Spleen (tissue), 11 donors: ENCODE measurements at regions not wholly inside any gene's neighbourhood (a gene's known extent, or its start where the extent isn't known, plus 50 kb on each side); places are given as distances from the start of the nearest gene placed in this dataset.

ENCODE experiments used
- DNase-seq: peaks from one replicate; pipeline ENCODE4 v3.0.0-alpha.2; 2020
- H3K27ac ChIP-seq, 8 donors: fragments of 200-600 bp; sonication (generic) in 7 of 8; 1 replicate in 4 of 8; 2 replicates in 4 of 8; pipeline versions ENCODE4 v1.5.0 to v1.8.0; 2016 to 2021; ENCODE audit warnings: inconsistent platforms in 4 of 8, mild to moderate bottlenecking in 4 of 8, moderate library complexity in 1 of 8
- H3K27me3 ChIP-seq, 7 donors: fragments of 200-600 bp; sonication (generic) in 6 of 7; replicated peaks in 1 of 7; 1 replicate in 4 of 7; 2 replicates in 3 of 7; pipeline versions ENCODE4 v1.5.0 to v1.8.0; 2016 to 2021; ENCODE audit warnings: inconsistent platforms in 3 of 7, mild to moderate bottlenecking in 1 of 7
- H3K36me3 ChIP-seq, 6 donors: fragments of 200-600 bp; sonication (generic) in 5 of 6; 1 replicate in 4 of 6; 2 replicates in 2 of 6; pipeline versions ENCODE4 v1.5.0 to v1.8.0; 2016 to 2021; ENCODE audit warnings: inconsistent platforms in 2 of 6
- H3K4me1 ChIP-seq, 6 donors: fragments of 200-600 bp; sonication (generic) in 5 of 6; 1 replicate in 3 of 6; 2 replicates in 3 of 6; pipeline versions ENCODE4 v1.5.0 to v1.8.0; 2016 to 2021; ENCODE audit warnings: inconsistent platforms in 3 of 6
- H3K4me3 ChIP-seq, 8 donors: fragments of 200-600 bp; sonication (generic) in 7 of 8; 1 replicate in 4 of 8; 2 replicates in 4 of 8; pipeline versions ENCODE4 v1.5.0 to v1.8.0; 2016 to 2021; ENCODE audit warnings: inconsistent platforms in 4 of 8, mild to moderate bottlenecking in 4 of 8, moderate library complexity in 2 of 8
- H3K9me3 ChIP-seq, 8 donors: fragments of 200-600 bp; sonication (generic) in 7 of 8; 1 replicate in 4 of 8; 2 replicates in 4 of 8; pipeline versions ENCODE4 v1.5.0 to v1.8.0; 2016 to 2021; ENCODE audit warnings: inconsistent platforms in 4 of 8
- CTCF ChIP-seq, 11 experiments: fragments of 200-600 bp in 7 of 11; fragments of 450-650 bp in 4 of 11; sonication (generic) in 4 of 11; IDR thresholded peaks in 8 of 11; conservative IDR thresholded peaks in 3 of 11; 1 replicate in 7 of 11; 2 replicates in 4 of 11; pipeline versions ENCODE4 v1.4.0 to v1.8.0; 2016 to 2021; ENCODE audit warnings: antibody characterized with exemption in 11 of 11, inconsistent platforms in 4 of 11, mild to moderate bottlenecking in 1 of 11
- POLR2A ChIP-seq, 3 donors: fragments of 450-650 bp; IDR thresholded peaks; one replicate each; pipeline ENCODE4 v1.5.1; 2017; ENCODE audit warnings: antibody characterized with exemption in 3 of 3, mild to moderate bottlenecking in 1 of 3
- POLR2AphosphoS5 ChIP-seq, 3 donors: sonication (generic); formaldehyde crosslinking; IDR thresholded peaks; one replicate each; pipeline ENCODE4 v1.5.1; 2017; ENCODE audit warnings: antibody characterized with exemption in 3 of 3
- WGBS, 5 donors: extraction: QIAGEN DNeasy Blood & Tissue Kit in 3 of 5; methylation state at CpG; one replicate each; pipeline versions ENCODE4 v1.1.5 to v1.1.7; 2013 to 2018; 5-methylcytosine and 5-hydroxymethylcytosine counted together
- intact Hi-C: fragments of 100-400 bp; cut with DNase I; formaldehyde crosslinking; loops from one replicate; pipeline ENCODE4 v1.15.0; 2023; ENCODE audit warnings: low total_unique reads
- donor health status: healthy with polysubstance abuse.
- donor health status: DM: no; HTN: no; CAD: no; lungs with moderate emphysema.
- donor health status: DM: no; HTN: no; CAD: no.
- donor health status: Bipolar disorder and iron deficiency.
- donor health status: healthy.
- donor health status: DM: no; HTN: no; CAD: no.
- donor health status: DM: yes; HTN: yes; CAD: no.

DNA sequence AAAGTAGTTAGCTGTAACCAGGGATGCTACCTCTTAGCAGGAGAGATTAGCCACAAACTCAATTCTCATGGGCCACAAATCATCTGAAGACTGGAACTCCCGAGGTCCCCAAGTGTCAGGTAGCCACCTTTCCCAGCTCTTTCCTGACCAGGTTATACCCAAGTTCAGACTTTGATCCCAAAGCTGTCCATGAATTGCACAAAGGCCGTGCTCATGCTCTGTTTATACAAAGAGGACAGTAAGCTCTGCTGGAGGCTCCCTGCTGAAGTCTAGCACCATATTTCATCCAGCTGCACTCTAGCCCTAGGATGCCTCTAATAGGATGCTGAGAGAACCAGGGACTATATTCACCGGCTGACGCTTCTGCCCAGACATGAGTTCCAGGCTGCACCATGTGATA, 271.0 kb upstream of the ADAMTSL1 start:
- intact Hi-C loops = no loop called here
- TF ChIP-seq POLR2AphosphoS5 (IDR thresholded peaks at IDR 0.05) (no peak), POLR2A (IDR thresholded peaks at IDR 0.05) (no peak), CTCF (IDR thresholded peaks at IDR 0.05 in 8 of 11, conservative IDR thresholded peaks at IDR 0.05 in 3 of 11) (no peak)
- no peak overlapping the region for H3K4me3 ChIP-seq
- H3K4me1 ChIP-seq = no peaks in the 10 kb centered on the region
- no peaks in the 10 kb centered on the region for H3K9me3 ChIP-seq
- no peaks in the 10 kb centered on the region for H3K27me3 ChIP-seq
- no peaks in the 10 kb centered on the region for H3K36me3 ChIP-seq
- no peak overlapping the region for H3K27ac ChIP-seq
- DNase-seq = no peak
- WGBS, 5 donors = 74 to 87% (median 81%) methylated on average over 4 of the region's 4 CpGs

DNA sequence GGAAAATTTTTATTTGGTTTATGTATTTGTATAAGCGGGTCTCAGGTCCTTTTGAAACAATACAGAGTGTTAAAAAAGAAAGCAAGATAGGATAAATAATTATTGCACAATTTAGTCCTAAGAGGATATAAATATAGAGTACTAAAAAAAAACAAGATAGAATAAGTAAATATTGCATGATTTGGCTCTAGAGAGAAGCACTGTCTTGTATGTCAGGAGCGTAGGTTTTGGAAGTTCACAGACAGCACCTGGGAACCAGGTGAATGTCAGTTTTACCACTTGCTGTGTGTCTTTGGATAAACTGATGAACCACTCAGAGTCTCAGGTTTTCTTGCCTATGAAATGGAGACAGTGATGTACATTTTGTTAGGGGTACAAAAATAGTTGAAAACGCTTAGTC, 266.2 kb upstream of the ADAMTSL1 start:
- intact Hi-C loops = loop anchor here (5.0 kb wide), 1 partner anchor 395 kb away; no protein-coding TSS in a partner anchor

DNA sequence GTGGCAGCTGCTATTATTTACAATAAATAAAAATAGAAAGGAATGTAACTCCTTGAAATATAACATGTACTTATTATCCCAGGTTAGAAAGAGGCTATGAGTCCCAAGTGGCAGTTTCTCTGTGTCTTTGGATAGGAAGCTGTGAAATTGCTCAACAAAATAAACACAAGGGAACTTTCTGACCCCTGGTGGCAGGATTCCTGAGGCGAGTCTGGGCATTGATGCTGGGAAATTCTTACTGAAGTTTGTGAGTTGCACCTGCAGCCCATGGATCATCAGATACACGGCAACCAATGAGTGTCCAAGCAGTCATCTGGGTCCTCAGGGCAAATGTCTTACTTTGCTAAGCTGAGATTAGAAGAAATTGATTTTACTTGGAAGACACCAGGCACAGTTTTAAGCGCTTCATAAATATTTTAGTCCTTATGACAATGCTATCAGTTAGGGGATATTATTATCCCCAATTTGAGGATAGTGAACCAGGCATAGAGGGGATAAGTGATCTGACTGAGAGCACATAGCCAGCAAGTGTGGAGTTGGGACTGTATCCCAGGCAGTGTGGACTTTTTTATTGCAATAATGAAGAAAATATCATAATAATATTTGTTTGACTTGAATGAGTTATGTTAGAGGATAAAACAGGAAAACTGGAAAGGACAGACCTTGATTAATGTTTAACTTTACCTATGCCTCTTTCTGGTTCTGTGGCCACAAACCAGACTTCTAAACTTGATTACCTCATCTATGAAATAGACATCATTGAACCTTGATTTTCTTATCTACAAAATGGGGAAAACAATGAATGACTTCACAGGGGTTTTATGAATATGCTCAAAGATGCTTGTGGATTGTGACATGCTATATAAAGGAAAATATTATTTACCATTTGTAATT, 265.5 kb upstream of the ADAMTSL1 start:
- no peaks in the 10 kb centered on the region for H3K27me3 ChIP-seq
- intact Hi-C loops = loop anchor here (5.0 kb wide), 1 partner anchor 396 kb away; no protein-coding TSS in a partner anchor
- DNase-seq = no peak
- WGBS, 5 donors = 37 to 55% (median 42%) methylated on average over 3 of the region's 3 CpGs
- TF ChIP-seq CTCF (IDR thresholded peaks at IDR 0.05 in 8 of 11, conservative IDR thresholded peaks at IDR 0.05 in 3 of 11) (peak in 3 of 11 experiments; percentile 13 to 22 (median 19)), POLR2A (IDR thresholded peaks at IDR 0.05) (no peak), POLR2AphosphoS5 (IDR thresholded peaks at IDR 0.05) (no peak)
- no peak overlapping the region for H3K27ac ChIP-seq
- H3K4me3 ChIP-seq = no peak overlapping the region
- no peaks in the 10 kb centered on the region for H3K36me3 ChIP-seq
- H3K9me3 ChIP-seq = no peaks in the 10 kb centered on the region
- no peaks in the 10 kb centered on the region for H3K4me1 ChIP-seq

More for the DNA sequence above, 266.2 kb upstream of the ADAMTSL1 start:
- H3K27me3 ChIP-seq = no peaks in the 10 kb centered on the region
- no peaks in the 10 kb centered on the region for H3K9me3 ChIP-seq
- 81 to 93% (median 89%) methylated on average over 3 of the region's 3 CpGs for whole genome bisulfite sequencing, 5 donors
- H3K4me1 ChIP-seq = no peaks in the 10 kb centered on the region
- no peaks in the 10 kb centered on the region for H3K36me3 ChIP-seq
- no peak overlapping the region for H3K4me3 ChIP-seq
- no peak overlapping the region for H3K27ac ChIP-seq
- TF ChIP-seq CTCF (IDR thresholded peaks at IDR 0.05 in 8 of 11, conservative IDR thresholded peaks at IDR 0.05 in 3 of 11) = no peak
- TF ChIP-seq POLR2A (IDR thresholded peaks at IDR 0.05) = no peak
- TF ChIP-seq POLR2AphosphoS5 (IDR thresholded peaks at IDR 0.05) = no peak
- DNase-seq = no peak

DNA sequence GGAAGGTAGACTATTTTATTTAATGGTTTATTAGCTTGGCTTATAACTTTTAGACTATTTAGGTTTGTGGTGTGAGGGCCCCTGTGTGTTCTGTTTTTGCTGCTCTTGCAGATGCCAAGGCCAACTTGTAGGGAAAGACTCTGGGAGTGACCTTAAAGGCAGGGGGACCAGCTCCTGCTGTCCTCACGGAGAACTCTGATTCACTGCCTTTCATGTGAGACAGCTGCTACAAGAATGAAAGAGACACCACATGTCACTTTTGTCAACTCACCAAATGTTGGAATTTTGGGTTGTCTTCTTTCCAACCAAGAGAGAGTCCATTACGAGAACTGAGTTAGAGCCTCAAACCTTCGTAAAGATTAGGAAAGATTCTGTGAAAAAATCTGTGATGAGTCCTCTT, 258.3 kb upstream of the ADAMTSL1 start:
- H3K36me3 ChIP-seq = no peaks in the 10 kb centered on the region
- no peaks in the 10 kb centered on the region for H3K27me3 ChIP-seq
- 77 to 93% (median 85%) methylated on average over 3 of the region's 3 CpGs for WGBS, 5 donors
- TF ChIP-seq POLR2A (IDR thresholded peaks at IDR 0.05) = no peak
- TF ChIP-seq CTCF (IDR thresholded peaks at IDR 0.05 in 8 of 11, conservative IDR thresholded peaks at IDR 0.05 in 3 of 11) = no peak
- no peak for TF ChIP-seq POLR2AphosphoS5 (IDR thresholded peaks at IDR 0.05)
- H3K9me3 ChIP-seq = peaks cover 0 to 6% (median 0%) of the 10 kb centered on the region in 8 donors
- no peak for DNase-seq
- no peaks in the 10 kb centered on the region for H3K4me1 ChIP-seq
- H3K27ac ChIP-seq = no peak overlapping the region
- intact Hi-C loops = no loop called here
- no peak overlapping the region for H3K4me3 ChIP-seq
